IMR-90 (cell line): ENCODE measurements at regions not wholly inside any gene's neighbourhood (a gene's known extent, or its start where the extent isn't known, plus 50 kb on each side); places are given as distances from the start of the nearest gene placed in this dataset.
"Not testable (repeated sequence)": the region's sequence is repeated elsewhere in the genome, so short reads cannot be mapped to it uniquely, and the experiment has no call there.

Experiments used
- ATAC-seq: fragments of 200-7000 bp; cut with Tn5 transposase; 2 replicates; pipeline ENCODE4 v1.9.1; 2020; ENCODE audit warnings: low read depth, mild to moderate bottlenecking, moderate library complexity
- BruUV-seq: library from RNA; stranded (reverse); fragments of 400-500 nt; replicated peaks from 2 replicates; lab custom pipeline; 2021; lab: Mats Ljungman, UMichigan
- CTCF ChIA-PET: fragments of 300-600 bp; formaldehyde crosslinking; extraction: SDS; loops from one replicate; lab custom pipeline; 2021; ENCODE audit warnings: antibody characterized with exemption; lab: Yijun Ruan, JAX
- POLR2A ChIA-PET: fragments of 300-600 bp; sonication (Branson Sonifier 250); formaldehyde crosslinking; loops from one replicate; lab custom pipeline; 2022; ENCODE audit warnings: antibody characterized with exemption; ENCODE audit not compliant: unreplicated experiment; lab: Charles Lee
- DNase-seq: peaks from one replicate; pipeline ENCODE4 v3.0.0; 2013
- H2AFZ ChIP-seq: replicated peaks from 2 replicates; pipeline ENCODE3; 2013; ENCODE audit warnings: low read length, mild to moderate bottlenecking; ENCODE audit not compliant: poor library complexity
- H2AK5ac ChIP-seq: 2 replicates; pipeline ENCODE4 v1.6.1; 2013; ENCODE audit warnings: low read depth, low read length, inconsistent platforms
- H2AK9ac ChIP-seq: replicated peaks from 2 replicates; pipeline ENCODE3; 2013; ENCODE audit warnings: mild to moderate bottlenecking, low read depth, low read length, moderate library complexity; ENCODE audit not compliant: poor library complexity
- H2BK120ac ChIP-seq: 2 replicates; pipeline ENCODE4 v1.6.1; 2013; ENCODE audit warnings: low read depth, low read length, inconsistent platforms
- H2BK15ac ChIP-seq: 3 replicates; pipeline ENCODE4 v1.6.1; 2013; ENCODE audit warnings: low read depth, low read length, inconsistent platforms
- H2BK20ac ChIP-seq: 2 replicates; pipeline ENCODE4 v1.6.1; 2013; ENCODE audit warnings: low read depth, mild to moderate bottlenecking, inconsistent platforms, low read length, moderate library complexity
- H2BK5ac ChIP-seq: 2 replicates; pipeline ENCODE4 v1.6.1; 2013; ENCODE audit warnings: mild to moderate bottlenecking, low read depth, low read length, inconsistent platforms; ENCODE audit not compliant: poor library complexity, severe bottlenecking
- H3K14ac ChIP-seq: replicated peaks from 2 replicates; pipeline ENCODE4 v1.6.1; 2013; ENCODE audit warnings: low read depth, low read length, inconsistent platforms
- H3K18ac ChIP-seq: 2 replicates; pipeline ENCODE4 v1.6.1; 2013; ENCODE audit warnings: low read depth, low read length, control low read depth
- H3K23ac ChIP-seq: 2 replicates; pipeline ENCODE4 v1.6.1; 2013; ENCODE audit warnings: low read depth, low read length, inconsistent platforms
- H3K27ac ChIP-seq: 2 replicates; pipeline ENCODE4 v1.5.1; 2013; ENCODE audit warnings: mild to moderate bottlenecking, control low read depth, low read length; ENCODE audit not compliant: insufficient read depth
- H3K27me3 ChIP-seq: 2 replicates; pipeline ENCODE4 v1.6.1; 2013; ENCODE audit warnings: low read length; ENCODE audit not compliant: control insufficient read depth, insufficient read depth
- H3K36me3 ChIP-seq: 2 replicates; pipeline ENCODE4 v1.6.1; 2013; ENCODE audit warnings: low read length, mixed read lengths; ENCODE audit not compliant: control insufficient read depth, insufficient read depth
- H3K4ac ChIP-seq: 2 replicates; pipeline ENCODE4 v1.6.1; 2013; ENCODE audit warnings: low read depth, low read length, inconsistent platforms
- H3K4me1 ChIP-seq: 2 replicates; pipeline ENCODE4 v1.6.1; 2013; ENCODE audit warnings: low read length, mixed read lengths; ENCODE audit not compliant: control insufficient read depth, insufficient read depth
- H3K4me2 ChIP-seq: 2 replicates; pipeline ENCODE4 v1.6.1; 2013; ENCODE audit warnings: low read depth, mild to moderate bottlenecking, control low read depth, low read length, moderate library complexity
- H3K4me3 ChIP-seq: 2 replicates; pipeline ENCODE4 v1.5.1; 2013; ENCODE audit warnings: low read depth, mild to moderate bottlenecking, control low read depth, low read length, moderate library complexity; ENCODE audit not compliant: insufficient read depth
- H3K56ac ChIP-seq: 2 replicates; pipeline ENCODE4 v1.6.1; 2013; ENCODE audit warnings: low read length, inconsistent platforms; ENCODE audit not compliant: insufficient read depth; ENCODE audit errors: extremely low read depth
- H3K79me1 ChIP-seq, 2 experiments: 2 replicates each; pipeline ENCODE4 v1.6.1; 2013; ENCODE audit warnings: low read length in 2 of 2, inconsistent platforms in 1 of 2, low read depth in 1 of 2
- H3K9ac ChIP-seq: 2 replicates; pipeline ENCODE4 v1.6.1; 2013; ENCODE audit warnings: low read depth, low read length, control low read depth
- H3K9me1 ChIP-seq: 2 replicates; pipeline ENCODE4 v1.6.1; 2013; ENCODE audit warnings: low read length, inconsistent platforms; ENCODE audit not compliant: insufficient read depth
- H3K9me3 ChIP-seq: 2 replicates; pipeline ENCODE4 v1.6.1; 2013; ENCODE audit warnings: low read length; ENCODE audit not compliant: control insufficient read depth, insufficient read depth
- H4K20me1 ChIP-seq: 2 replicates; pipeline ENCODE4 v1.6.1; 2013; ENCODE audit warnings: low read length, inconsistent platforms; ENCODE audit not compliant: insufficient read depth
- H4K5ac ChIP-seq: 2 replicates; pipeline ENCODE4 v1.6.1; 2013; ENCODE audit warnings: mild to moderate bottlenecking, low read depth, low read length, control low read depth
- H4K8ac ChIP-seq, 2 experiments: 2 replicates each; pipeline ENCODE4 v1.6.1; 2013; ENCODE audit warnings: low read depth in 2 of 2, low read length in 2 of 2, control low read depth in 1 of 2, inconsistent platforms in 1 of 2
- H4K91ac ChIP-seq: 2 replicates; pipeline ENCODE4 v1.6.1; 2013; ENCODE audit warnings: low read depth, low read length, inconsistent platforms; ENCODE audit not compliant: insufficient read depth
- WGBS, 2 experiments: methylation state at CpG; one replicate each; pipeline versions ENCODE4 v1.1.5 to v1.1.7; 2013; ENCODE audit warnings: missing lambda C conversion rate in 2 of 2; ENCODE audit not compliant: insufficient read length in 1 of 2; ENCODE audit errors: extremely low coverage in 2 of 2; 5-methylcytosine and 5-hydroxymethylcytosine counted together
- dilution Hi-C: fragments of 300-500 bp; cut with HindIII; formaldehyde crosslinking; loops from one replicate; pipeline ENCODE4 v1.14.3; 2018; ENCODE audit warnings: low sequenced_read_pairs; ENCODE audit not compliant: unreplicated experiment
- in situ Hi-C: fragments of 300-500 bp; cut with MboI; formaldehyde crosslinking; loops from 3 replicates; pipeline ENCODE4 v1.14.3; 2019; ENCODE audit warnings: low sequenced_read_pairs, inconsistent platforms, mixed read lengths
- intact Hi-C: fragments of 100-400 bp; cut with micrococcal nuclease; formaldehyde crosslinking; loops from 2 replicates; pipeline ENCODE4 v1.10.0; 2022

- DNase-seq, ATAC-seq, H2BK15ac ChIP-seq, H4K8ac ChIP-seq, POLR2A ChIA-PET, H3K18ac ChIP-seq, H4K20me1 ChIP-seq, H2BK120ac ChIP-seq, H3K27ac ChIP-seq, H3K4ac ChIP-seq, H3K9ac ChIP-seq, H2AK9ac ChIP-seq, H3K9me3 ChIP-seq, H3K79me1 ChIP-seq, H4K91ac ChIP-seq, H2BK20ac ChIP-seq, H3K14ac ChIP-seq, H3K9me1 ChIP-seq, H3K36me3 ChIP-seq, H3K4me1 ChIP-seq, intact Hi-C loops, H2AK5ac ChIP-seq, H2BK5ac ChIP-seq, H3K4me2 ChIP-seq, H3K23ac ChIP-seq, H4K5ac ChIP-seq, H3K27me3 ChIP-seq, H3K4me3 ChIP-seq, BruUV-seq, CTCF ChIA-PET, H3K56ac ChIP-seq, in situ Hi-C loops, H2AFZ ChIP-seq, dilution Hi-C loops: not testable (repeated sequence)
- 100% methylated on average over 12 of the region's 14 CpGs; no CpG with 5 or more reads in 1 of the 2 experiments for WGBS, 2 experiments
These were observed 64.9 kb upstream of the ARSJ start for GRCh38 chr4:114044351-114044750.
